SK-N-SH (cell line): ENCODE measurements at regions not wholly inside any gene's neighbourhood (a gene's known extent, or its start where the extent isn't known, plus 50 kb on each side); places are given as distances from the start of the nearest gene placed in this dataset.

Experiments used
- CTCF ChIP-seq: fragments of 200-600 bp; sonication (generic); IDR thresholded peaks from 2 replicates; pipeline ENCODE4 v1.6.1; 2017; ENCODE audit warnings: antibody characterized with exemption, mild to moderate bottlenecking, moderate library complexity
- ELF1 ChIP-seq: IDR thresholded peaks from 2 replicates; pipeline ENCODE4 v1.4.0; 2012
- EP300 ChIP-seq, 2 experiments: IDR thresholded peaks; 2 replicates each; pipeline versions ENCODE4 v1.4.0 to v1.6.1; 2012; ENCODE audit warnings: borderline replicate concordance in 1 of 2, low read depth in 1 of 2, low read length in 1 of 2
- JUND ChIP-seq: IDR thresholded peaks from 2 replicates; pipeline ENCODE4 v1.4.0; 2012
- MEF2A ChIP-seq: IDR thresholded peaks from 2 replicates; pipeline ENCODE4 v1.4.0; 2012; ENCODE audit warnings: low read depth, borderline replicate concordance
- NRF1 ChIP-seq: IDR thresholded peaks from 2 replicates; pipeline ENCODE4 v1.6.1; 2012; ENCODE audit warnings: low read depth, mild to moderate bottlenecking, low read length
- PBX3 ChIP-seq: IDR thresholded peaks from 2 replicates; pipeline ENCODE4; 2012
- POLR2AphosphoS5 ChIP-seq: IDR thresholded peaks from 2 replicates; pipeline ENCODE4 v1.6.1; 2012; ENCODE audit warnings: low read depth, low read length
- RAD21 ChIP-seq: IDR thresholded peaks from 2 replicates; pipeline ENCODE4 v1.6.1; 2012; ENCODE audit warnings: mild to moderate bottlenecking, low read length
- TCF12 ChIP-seq: IDR thresholded peaks from 2 replicates; pipeline ENCODE4 v1.4.0; 2012
- YY1 ChIP-seq: IDR thresholded peaks from 2 replicates; pipeline ENCODE4 v1.4.0; 2012; ENCODE audit warnings: low read depth, mild to moderate bottlenecking
- TF ChIP-seq, protein P1 (sequence below): IDR thresholded peaks from 2 replicates; pipeline ENCODE4 v1.4.0; 2012; ENCODE audit warnings: low read depth
- TF ChIP-seq, protein P2 (sequence below): IDR thresholded peaks from 2 replicates; pipeline ENCODE4 v1.6.1; 2012; ENCODE audit warnings: mild to moderate bottlenecking, low read depth, low read length, moderate library complexity

- TF ChIP-seq POLR2AphosphoS5: no peak
- TF ChIP-seq, protein P1, sequence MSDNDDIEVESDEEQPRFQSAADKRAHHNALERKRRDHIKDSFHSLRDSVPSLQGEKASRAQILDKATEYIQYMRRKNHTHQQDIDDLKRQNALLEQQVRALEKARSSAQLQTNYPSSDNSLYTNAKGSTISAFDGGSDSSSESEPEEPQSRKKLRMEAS: no peak
- no peak for TF ChIP-seq CTCF
- TF ChIP-seq EP300 (IDR thresholded peaks at IDR 0.05; ENCODE audit: borderline replicate concordance in 1 of 2, low read depth in 1 of 2, low read length in 1 of 2): no peak
- no peak for TF ChIP-seq YY1
- TF ChIP-seq MEF2A: no peak
- no peak for TF ChIP-seq TCF12
- TF ChIP-seq, protein P2, sequence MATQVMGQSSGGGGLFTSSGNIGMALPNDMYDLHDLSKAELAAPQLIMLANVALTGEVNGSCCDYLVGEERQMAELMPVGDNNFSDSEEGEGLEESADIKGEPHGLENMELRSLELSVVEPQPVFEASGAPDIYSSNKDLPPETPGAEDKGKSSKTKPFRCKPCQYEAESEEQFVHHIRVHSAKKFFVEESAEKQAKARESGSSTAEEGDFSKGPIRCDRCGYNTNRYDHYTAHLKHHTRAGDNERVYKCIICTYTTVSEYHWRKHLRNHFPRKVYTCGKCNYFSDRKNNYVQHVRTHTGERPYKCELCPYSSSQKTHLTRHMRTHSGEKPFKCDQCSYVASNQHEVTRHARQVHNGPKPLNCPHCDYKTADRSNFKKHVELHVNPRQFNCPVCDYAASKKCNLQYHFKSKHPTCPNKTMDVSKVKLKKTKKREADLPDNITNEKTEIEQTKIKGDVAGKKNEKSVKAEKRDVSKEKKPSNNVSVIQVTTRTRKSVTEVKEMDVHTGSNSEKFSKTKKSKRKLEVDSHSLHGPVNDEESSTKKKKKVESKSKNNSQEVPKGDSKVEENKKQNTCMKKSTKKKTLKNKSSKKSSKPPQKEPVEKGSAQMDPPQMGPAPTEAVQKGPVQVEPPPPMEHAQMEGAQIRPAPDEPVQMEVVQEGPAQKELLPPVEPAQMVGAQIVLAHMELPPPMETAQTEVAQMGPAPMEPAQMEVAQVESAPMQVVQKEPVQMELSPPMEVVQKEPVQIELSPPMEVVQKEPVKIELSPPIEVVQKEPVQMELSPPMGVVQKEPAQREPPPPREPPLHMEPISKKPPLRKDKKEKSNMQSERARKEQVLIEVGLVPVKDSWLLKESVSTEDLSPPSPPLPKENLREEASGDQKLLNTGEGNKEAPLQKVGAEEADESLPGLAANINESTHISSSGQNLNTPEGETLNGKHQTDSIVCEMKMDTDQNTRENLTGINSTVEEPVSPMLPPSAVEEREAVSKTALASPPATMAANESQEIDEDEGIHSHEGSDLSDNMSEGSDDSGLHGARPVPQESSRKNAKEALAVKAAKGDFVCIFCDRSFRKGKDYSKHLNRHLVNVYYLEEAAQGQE: no peak
- no peak for TF ChIP-seq NRF1
- no peak for TF ChIP-seq PBX3
- no peak for TF ChIP-seq RAD21
- TF ChIP-seq ELF1: no peak
- TF ChIP-seq JUND: no peak
Measured at GRCh38 chr22:48366591-48366990, 1461.1 kb downstream of the BRD1 start.
